GM19372 (cell line): ENCODE measurements at regions not wholly inside any gene's neighbourhood (a gene's known extent, or its start where the extent isn't known, plus 50 kb on each side); places are given as distances from the start of the nearest gene placed in this dataset.

Source experiments
- ATAC-seq: cut with Tn5 transposase; IDR thresholded peaks from one replicate; pipeline ENCODE4 v1.9.1; 2021; ENCODE audit warnings: mild to moderate bottlenecking, low read depth, moderate library complexity; ENCODE audit not compliant: unreplicated experiment

DNA sequence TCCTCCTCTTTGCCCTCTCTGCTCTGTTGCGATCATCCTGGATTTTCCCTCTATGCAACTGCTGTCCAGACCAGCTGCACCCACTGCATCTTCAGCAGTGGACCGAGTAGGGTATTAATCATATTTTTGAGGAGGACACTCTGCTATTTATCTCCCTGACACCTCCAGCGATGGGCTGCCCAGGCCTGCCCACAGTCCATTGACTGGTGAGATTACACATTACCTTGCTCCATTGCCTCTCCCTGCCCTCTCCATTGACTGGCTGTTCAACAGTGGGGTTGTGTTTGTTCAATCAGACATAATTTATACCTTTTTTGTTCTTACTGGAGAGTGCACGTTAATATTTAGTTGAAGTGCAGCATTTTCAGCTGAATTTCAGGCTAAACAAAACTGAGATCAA is 559.3 kb upstream of the ARRDC4 start:
- ATAC-seq: no peak

DNA sequence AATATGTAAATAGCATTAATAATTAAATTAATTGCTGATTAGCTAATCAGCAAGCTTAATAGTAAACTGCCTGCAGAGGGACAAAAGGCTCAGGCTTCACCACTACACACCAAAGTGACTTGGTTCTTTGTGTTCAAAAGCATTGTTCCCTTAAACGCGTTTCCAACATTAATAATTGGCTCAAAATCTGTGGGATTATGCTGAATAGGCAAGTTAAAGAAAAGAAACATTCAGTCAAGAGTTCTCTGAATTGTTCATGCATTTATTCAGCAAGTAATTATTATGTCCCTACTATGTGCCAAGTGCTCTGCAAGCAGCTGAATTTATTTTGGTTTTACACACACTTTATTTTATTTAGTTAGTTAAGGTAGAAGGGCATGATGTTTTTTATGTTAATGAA is 558.5 kb upstream of the ARRDC4 start:
- no peak for ATAC-seq

DNA sequence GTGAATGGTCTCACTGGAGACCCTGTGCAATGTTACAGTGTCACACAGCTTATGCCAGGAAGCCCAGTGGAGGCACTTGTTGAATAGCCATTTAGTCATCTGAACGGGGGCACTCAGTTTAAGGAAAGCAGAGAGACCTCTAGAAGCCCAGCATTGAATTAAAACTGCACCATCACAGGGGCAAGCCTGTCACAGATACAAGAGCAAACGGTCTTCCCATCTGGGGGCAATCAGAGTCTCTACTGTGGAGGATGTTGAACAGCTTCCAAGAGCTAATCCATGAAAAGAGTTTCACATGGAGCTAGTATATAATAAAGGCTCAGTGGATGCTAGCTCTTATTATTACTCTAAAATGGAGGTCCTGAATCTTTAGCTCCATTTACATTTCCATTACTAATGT is 553.7 kb upstream of the ARRDC4 start:
- ATAC-seq: no peak

DNA sequence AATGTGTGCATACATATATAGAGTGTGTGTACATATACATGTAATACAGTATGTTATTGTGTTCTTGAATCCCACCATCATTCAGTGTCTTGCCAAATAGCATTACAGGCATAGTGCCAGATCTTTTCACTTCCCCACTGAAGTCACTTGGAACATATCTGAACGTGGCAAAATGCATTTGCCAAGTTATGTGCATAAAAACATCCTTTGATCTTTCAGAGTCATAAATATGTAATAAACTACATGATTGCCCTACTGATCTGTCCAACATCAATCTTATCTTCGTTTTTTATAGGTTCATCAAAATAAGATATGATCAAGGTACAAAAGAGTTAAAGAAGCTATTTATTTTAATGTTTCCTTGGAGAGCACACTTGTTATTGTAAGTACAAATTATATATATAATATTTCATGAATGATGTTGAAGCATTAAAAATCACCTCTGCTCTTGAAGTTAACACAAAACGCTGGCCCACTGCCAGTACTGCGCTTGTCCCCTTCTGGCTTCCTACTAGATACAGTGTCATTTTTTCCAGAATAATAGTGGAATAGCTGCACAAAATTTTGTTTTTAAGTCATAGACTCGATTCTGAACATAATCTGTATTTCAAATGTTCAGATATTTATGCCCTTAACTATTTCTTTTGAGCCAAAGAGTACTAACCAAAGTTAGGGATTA is 549.5 kb upstream of the ARRDC4 start:
- no peak for ATAC-seq

DNA sequence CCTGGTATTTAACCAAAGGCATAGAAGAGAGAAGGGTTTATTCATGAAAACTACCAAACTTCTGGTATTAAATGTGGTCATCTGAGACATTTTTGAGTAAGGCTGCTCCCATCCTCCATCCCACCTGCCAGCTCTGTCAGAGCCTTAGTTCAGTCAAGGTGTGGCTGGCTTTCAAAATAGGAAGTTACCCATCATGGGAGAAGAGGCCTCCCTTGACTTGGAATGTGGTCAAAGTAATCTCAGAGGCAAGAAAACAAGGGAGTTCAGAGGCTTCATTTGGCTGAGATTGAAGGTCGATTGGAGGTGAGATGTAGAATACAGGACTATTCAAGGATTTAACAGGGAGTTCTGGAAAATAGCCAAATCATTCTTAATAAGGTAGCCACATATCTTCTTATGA is 540.4 kb upstream of the ARRDC4 start:
- ATAC-seq: no peak

DNA sequence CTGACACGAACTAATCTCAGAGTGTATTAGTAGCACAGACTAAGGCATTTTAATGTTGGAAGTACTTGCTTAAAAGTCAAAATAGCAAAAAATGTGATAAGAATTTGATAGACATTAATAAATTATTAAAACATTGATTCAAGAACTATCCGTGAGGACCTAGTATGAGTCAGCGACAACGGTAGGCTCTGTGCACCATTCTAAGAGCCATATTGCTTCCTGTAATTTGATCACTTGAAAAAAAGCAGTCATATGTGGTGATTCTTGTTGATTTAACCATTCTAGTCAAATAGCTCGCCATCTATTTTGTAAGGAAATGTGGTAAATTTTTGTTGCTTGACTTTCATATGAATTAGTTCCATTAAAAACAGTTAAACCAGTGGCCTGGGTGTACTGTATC is 534.9 kb upstream of the ARRDC4 start:
- ATAC-seq: no peak

DNA sequence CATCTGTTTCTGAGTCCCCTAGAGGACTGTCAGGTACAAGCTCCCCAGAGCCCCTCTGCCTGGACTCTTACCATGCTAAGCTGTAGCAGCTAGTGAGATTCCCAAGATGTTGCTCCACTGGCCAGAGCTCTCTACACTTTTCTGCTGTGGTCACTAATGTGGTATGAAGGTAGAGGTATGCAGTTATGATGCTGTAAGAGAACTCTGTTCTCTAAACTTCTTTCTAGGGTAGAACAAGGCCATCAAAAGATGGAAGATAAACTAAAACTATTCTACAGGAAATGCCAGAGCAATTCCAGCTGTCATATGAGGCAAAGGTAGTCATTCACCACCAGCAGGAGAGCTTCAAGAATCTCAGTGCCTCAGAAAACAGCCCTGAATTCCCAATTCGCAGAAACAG is 517.4 kb upstream of the ARRDC4 start:
- ATAC-seq: no peak

DNA sequence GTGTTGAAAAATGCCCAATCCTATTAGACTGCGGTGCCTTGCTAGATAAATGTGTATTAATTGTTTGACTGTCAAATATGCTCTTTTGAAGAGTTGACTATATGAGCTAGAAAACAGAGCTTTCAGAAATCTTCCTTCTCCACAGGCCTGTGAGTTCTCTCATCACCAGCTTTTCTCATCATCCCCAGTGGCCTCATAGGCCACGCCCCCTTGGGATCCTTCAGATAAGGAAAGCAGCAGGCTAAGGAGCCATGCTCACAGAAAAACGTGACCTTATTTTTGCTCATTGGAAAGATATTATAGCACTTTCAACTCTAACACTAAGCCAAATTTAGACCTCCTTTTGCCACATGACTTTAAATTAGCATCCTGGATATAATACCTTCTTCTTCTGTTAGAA is 514.4 kb upstream of the ARRDC4 start:
- ATAC-seq: no peak

DNA sequence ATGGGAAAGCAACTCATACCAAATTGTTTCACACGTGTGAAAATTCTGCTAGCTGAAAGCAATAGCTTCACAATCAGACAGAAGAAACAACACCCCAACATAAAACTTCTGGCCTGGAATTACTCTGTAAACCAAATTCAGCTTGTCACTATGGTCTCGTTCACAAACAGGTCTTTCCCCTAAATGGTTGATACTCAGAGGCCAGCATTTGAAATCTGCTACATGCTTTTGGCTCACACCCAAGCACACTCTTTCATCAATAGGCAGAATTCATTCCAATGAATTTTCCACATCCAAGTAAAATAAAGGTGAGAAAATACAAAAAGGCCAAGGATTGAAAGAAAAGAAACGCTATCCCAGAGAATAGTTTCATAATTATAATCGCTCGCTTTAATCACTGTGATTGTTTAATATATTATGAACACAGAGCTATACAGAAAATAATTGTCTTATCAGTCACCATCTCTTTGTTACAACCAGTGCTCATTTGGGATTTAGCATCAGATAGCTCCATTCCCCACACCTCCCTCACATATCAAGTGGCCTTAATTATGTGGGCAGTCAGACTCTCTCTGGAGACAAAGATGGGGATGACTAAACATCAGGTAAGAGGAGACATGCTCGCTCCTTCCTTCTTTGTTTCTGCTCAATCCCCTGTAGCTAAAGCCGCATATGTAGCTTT is 503.8 kb upstream of the ARRDC4 start:
- ATAC-seq: no peak

DNA sequence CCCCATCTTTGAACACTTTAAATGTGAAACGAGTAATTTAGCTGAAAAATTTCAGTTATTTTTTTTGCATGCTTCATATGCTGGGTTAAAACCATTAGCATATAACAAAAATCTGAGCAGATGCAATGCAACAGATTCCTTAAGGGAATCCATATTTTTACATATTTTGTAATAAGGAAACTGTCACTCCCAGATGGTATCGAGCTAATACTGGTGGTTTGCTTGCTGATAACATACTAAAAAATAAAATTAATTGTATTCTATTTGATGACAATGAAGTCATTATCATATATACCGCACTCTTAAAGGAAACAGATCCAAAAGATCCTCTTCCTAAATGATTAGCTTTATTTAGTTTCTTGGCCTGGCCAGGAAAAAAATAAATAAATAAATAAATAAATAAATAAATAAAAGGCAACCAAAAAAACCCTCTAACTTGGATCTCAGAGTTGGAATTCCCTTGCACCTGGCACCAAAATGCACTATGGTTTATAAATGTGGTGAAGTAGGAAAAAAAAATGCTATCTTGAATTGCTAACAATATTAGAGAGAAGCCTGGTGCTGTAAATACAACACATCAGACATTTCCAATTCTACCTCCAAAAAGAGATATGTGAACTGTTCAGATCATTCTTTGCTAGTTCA is 503.2 kb upstream of the ARRDC4 start:
- ATAC-seq: no peak

DNA sequence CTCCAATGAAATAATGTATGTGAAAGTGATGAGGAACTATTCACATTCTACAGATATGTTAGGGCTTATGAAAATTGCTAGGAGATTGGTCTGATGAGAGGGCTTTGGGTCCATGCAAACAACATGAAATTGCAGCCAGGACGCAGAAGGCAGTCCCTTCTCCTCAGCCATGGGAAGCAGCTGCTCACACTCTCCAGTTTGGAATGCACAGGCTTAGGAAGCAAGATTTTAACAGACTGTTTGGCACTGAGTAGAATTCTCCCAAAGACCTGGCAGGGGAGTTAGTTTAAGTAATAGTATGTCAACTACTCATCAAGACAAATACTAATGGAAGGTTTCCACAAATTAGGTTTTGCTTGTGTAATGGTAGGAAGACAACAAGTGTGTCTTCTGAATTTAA is 500.7 kb upstream of the ARRDC4 start:
- no peak for ATAC-seq

DNA sequence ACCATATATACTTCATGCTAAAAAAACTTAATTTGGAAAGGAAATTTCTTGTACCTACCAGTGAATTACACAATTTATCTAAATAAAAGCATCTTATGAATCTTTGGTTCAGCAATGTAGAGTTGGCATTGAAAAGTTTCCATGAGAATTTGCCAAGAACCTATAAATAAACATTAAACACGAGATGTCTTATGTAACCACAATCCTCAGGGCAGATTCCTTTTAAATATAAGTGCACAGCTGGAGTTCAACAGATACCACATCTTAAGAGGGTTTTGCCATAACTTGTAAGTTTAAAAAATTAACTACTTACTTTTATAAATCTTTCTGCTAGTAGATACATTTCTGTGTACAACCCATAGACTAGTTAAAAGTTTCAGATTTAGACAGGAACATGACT is 499.3 kb upstream of the ARRDC4 start:
- no peak for ATAC-seq

DNA sequence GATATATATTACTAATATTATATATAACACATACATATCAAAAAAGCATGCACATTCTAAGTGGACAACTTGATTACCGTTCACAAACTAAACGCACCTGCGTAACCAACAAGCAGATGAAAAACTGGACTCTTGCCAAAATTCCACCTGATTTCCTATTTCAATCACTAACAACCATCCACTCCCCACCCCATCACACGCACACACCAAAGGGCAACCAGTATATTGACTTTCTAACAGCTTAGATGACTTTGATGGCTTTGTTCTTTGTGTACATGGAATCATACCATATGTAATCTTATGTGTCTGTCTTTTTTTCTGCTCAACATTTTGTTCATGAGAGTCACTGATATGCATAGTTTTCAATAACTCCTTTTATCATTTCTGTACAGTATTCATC is 496.8 kb upstream of the ARRDC4 start:
- ATAC-seq: no peak

DNA sequence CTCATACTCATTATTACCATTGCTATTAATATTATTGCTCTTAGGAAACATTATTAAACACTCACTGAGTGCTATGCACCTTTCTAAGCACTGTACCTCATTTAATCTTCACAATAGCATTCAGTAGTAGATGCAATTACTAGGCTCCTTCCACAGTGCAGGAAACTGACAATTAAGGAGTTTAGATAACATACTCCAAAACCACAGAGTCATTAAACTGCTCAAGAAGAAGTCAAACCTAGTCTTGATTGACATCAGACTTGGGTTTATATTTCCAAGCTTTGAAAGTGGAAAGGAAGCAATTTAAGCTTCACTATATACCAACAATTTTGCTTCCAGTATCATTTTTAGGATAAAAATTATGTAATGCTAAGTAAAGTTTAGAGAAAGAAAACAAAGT is 490.1 kb upstream of the ARRDC4 start:
- no peak for ATAC-seq

DNA sequence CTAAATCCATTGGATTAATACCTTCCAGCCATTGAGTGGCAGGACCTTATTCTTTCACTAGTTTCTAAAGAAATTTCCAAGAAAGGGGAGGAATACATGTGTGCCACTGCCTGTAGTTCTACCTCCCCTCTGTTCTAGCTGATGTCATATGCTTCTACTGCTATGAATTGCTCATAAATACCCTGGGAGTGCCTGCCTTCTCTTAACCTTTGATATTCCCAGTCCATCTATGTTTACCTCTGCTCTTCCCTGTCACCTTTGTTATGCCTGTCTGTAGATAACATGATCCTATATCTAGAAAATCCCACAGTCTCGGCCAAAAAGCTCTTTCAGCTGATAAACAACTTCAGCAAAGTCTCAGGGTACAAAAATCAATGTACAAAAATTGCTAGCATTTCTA is 486.9 kb upstream of the ARRDC4 start:
- ATAC-seq: no peak

DNA sequence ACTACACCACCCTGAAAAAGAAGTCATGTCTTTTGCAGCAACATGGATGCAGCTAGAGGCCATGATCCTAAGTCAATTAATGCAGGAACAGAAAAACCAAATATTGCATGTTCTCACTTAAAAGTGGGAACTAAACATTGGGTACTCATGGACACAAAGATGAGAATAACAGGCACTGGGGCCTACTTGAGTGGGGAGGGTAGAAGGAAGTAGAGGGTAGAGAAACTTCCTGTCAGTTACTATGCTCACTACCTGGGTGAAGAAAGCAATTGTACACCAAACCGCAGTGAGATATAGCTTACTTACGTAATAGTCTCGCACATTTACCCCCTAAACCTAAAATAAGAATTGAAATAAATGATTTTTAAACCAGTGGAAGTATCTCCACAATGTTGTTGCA is 480.5 kb upstream of the ARRDC4 start:
- no peak for ATAC-seq

DNA sequence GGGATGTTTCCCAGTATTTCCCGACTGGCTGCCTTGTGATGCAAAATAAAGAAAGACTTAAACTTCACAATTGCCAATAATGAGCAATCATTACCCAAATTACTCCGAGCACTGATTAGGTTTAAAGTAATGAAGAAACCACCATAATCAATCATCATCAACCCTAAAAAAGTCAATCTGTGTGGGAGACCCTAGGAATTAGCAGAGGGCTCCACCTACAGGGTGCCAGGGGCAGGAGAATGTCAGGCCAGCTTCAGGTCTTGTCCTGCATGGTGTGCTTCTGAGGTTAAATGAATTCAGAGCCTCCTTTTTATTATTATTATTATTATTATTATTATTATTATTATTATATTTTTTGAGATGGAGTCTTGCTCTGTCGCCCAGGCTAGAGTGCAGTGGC is 478.0 kb upstream of the ARRDC4 start:
- ATAC-seq: no peak

DNA sequence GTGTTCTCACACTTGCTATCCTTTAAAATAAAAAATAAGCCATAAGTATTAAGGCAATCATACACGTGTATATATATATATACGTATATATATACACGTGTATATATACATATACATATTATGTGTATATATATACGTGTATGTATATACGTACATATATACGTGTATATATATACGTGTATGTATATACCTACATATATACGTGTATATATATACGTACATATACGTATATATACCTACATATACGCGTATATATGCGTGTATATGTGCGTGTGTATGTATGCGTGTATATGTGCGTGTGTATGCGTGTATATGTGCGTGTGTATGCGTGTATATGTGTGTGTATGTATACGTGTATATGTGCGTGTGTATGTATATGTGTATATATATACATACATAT is 477.3 kb upstream of the ARRDC4 start:
- ATAC-seq: no peak

DNA sequence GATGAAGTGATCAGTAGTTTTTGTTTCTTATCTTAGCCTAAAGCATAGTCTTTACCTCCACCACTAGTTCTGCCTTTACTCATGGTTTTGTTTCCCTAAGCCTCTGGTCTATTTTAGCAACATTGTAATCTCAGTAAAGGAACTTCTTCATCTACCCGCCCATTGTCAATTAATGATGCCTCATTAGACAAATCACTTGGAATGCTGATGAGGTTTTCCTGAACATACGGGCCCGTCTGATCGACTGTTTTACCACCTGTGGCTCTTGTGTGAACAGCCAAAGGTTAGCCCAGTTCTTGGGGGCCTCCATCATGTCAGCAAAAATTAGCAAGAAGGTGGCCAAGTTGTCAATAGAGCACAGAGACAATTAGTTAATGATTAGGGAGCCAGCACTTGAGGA is 470.1 kb upstream of the ARRDC4 start:
- no peak for ATAC-seq

DNA sequence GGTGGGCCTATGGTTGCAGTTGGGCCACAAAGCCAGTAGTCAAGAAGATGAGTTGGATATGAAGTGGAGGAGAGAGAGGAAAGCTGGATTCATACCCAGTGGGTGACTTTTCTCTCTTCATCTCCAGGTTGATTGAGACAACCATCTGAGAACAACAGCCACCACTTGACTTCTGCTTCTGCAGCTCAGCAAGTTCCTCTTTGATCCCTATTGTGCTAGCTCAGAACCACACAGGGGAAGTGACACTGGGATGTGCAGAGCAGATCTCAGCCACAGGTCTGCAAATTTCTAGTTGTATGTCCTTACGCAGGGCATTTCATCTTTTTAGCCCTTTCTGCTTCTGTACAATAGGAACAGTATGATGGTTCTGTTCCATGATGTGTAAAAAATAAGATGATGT is 459.2 kb upstream of the ARRDC4 start:
- ATAC-seq: no peak

DNA sequence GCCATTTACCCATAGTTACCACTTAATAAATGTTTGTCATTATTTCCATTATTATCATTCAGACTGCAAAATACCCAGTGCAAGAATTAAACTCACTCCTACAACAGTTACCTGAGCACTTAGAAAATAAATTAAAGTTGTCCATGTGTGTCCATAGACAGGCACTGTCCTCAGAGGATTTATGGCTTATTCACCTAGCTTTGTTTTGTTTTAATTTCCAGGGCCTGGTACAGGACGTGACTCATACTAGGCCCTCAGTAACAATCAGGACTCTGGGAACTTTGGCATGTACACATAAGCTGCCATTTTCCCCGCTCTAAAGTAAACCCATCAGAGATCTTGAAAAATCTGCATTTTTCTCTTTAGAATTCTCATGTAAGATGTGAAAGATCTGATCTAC is 458.5 kb upstream of the ARRDC4 start:
- ATAC-seq: no peak
